NCI-H510A treated with DMSO at 0.1 percent for 48 hours (cell line): ENCODE measurements at regions not wholly inside any gene's neighbourhood (a gene's known extent, or its start where the extent isn't known, plus 50 kb on each side); places are given as distances from the start of the nearest gene placed in this dataset.
"Not testable (repeated sequence)": the region's sequence is repeated elsewhere in the genome, so short reads cannot be mapped to it uniquely, and the experiment has no call there.

ENCODE experiments used
- DNase-seq: peaks from one replicate; lab custom pipeline; 2025; lab: John Stamatoyannopoulos, UW

DNA sequence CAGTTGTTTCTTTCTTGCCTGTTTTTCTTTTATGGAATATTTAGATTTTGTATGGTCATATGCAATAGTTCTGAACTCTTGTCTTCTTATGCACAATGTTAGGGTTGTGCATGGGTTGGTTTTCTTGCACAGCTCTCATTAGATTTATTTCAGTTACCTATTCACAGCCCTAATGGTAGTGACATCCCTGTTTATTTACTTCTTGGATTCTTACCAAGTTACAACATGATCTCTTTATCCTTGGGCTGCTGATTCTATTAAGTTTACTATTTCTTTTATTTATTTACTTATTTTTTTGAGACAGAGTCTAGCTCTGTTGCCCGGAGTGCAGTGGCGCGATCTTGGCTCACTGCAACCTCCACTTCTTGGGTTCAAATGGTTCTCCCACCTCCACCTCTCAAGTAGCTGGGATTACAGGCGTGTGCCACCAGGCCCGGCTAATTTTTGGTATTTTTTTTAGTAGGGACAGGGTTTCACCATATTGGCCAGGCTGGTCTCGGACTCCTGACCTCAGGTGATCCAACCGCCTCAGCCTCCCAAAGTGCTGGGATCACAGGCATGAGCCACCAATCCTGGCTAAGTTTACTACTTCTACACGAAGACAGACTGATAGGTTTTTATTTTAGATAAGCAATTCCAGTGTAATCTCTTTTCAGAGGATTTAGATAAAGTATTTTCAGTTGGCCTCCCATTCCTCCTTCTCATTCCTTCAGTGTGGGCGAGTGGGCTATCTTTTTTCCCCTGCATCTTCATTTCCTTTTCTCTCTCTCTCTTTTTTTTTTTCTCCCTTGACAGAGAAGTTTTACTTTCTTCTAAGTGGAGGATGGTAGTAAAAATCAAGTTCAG lies 395.1 kb upstream of the RGS6 start:
- no peak for DNase-seq

DNA sequence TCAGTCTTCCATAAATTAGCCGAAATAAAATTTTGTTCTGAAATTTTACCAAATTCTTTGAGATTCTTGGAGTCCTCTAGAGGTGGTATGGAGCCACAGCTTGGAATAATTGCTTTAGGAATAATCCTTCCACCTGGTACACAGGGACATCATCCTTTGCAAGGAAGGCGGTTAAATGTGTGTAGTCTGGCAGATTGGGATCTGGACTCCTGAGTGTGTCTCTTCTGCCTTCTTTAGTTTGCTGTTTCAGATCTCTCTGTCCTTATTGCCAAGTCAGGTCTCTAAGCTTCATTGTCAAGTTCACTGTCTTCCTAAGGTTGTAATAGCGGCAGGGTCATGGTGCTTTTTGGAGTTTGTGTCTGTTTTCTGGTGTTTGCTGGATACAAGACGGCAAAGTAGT lies 393.9 kb upstream of the RGS6 start:
- no peak for DNase-seq

DNA sequence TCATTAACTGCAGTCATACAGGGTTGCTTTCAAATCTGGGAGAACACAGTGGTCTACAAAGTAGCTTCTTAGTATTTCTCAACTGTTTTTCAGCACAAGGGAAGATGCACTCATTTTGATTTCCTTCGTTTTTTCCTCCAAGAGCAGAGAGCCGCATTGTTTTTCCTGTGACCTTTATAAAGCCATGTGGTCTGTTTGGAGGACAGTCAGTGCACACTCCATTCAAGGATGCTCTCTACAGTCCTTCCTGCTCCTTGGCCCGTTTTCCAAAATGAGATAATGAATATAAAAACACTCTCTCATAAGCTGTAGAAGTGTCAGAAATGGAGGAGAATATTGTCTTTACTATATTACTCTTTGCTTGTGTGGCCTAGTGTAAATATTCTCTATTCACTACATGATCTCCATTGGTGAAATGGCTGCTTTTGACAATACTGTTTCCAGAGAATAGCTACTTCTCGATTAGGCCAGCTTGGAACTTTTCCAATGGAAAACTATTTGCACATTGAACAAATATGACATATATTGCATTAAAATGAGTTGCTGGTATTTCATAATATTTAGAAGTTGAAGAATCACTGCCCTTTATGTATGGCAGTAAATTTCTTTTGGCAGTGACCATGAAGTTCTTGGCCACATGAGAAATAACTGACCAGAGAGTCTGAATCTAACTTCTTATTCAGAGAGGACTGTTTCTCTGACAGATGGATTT lies 393.1 kb upstream of the RGS6 start:
- DNase-seq = no peak

DNA sequence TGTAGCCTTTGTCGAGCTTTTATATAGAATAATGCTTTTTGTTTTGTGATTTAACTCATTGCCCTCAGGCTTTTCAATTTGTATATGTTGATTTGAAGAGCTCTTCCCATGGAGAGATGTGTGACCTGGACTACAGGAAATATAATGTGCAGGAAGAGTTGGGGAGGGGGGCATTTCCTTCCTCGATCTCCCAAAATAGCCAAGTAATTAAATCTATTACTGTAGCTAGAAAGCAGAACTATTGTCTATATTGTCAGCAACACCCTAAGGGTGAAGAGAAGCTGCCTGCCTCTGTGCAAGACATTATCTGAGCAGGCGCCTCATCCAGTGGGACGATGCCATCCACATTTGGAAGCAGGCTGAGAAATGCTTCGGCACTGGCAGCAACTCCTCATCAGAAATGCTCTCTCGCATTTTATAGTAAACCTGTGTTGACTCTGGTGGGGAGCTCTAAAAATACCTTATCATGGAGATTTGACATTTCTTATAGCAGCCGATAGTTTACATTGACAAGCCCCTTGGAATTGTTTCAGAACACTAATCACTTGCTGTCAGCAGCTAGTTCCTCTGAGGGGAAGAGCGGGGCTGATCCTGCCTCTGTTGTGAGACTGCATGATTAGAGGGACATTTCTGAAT lies 392.5 kb upstream of the RGS6 start:
- DNase-seq = no peak

DNA sequence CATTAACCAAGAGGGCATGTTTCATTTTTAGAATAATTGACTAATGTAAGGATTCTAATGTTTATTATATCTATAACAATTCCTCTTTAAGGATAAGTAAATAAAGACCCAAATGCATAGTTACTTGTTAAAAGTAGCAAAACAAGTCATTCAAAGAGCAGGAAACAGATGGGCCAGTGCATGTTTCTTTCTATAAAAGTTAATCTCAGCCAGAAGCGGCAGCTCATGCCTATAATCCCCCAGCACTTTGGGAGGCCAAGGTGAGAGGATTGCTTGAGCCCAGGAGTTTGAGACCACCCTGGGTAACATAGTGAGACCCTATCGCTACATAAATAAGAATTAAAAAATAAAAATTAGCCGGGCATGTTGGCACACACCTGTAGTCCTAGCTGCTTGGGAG lies 391.0 kb upstream of the RGS6 start:
- no peak for DNase-seq

DNA sequence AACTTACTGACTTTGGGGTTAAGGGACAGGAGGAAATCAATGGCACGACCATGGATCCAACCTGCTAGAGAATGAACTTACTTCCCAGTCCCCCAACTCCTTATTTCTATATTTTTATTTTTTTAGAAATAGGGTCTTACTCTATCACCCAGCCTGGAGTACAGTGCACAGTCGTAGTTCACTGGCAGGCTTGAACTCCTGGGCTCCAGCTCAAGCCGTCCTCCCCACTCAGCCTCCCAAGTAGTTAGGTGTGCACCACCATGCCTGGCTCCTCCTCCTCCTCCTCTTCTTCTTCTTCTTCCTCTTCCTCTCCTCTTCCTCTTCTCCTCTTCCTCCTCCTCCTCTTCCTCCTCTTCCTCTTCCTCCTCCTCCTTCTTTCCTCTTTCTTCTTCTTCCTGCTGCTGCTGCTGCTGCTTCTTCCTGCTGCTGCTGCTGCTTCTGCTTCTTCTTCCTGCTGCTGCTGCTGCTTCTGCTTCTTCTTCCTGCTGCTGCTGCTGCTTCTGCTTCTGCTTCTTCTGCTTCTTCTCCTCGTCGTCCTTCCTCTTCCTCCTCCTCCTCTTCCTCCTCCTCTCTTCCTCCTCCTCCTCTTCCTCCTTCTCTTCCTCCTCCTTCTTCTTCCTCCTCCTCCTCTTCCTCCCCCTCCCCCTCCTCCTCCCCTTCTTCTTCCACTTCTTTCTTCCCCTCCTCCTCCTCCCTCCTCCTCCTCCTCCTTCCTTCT lies 390.1 kb upstream of the RGS6 start:
- DNase-seq = no peak

DNA sequence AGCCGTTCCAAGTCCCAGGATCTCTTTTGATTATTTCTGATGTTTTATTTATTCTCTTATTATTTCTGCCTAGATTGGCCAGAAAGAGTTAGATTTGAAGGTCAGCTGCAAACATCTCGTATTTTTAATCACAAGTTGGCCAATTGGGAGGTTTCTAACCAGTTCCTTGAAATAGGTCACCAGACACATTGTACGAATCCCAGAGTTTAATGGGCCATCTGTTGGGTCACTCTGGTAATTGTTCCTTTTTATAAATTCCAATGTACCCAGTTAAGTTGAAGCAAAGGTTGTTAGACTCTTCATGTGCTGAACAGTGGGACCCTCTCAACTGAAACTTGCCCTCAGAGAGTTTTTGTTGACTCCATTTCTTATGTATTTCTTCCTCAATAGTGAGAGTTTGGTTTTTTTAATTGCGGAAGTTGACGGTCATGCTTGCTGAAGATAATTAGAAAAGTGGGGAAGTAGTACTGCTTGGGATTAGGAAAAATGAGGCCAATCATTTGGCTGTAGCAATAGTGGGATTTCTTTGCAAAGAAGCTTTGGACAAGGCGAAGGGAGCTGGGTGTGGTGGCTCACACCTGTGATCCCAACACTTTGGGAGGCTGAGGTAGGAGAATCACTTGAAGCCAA lies 382.7 kb upstream of the RGS6 start:
- no peak for DNase-seq

DNA sequence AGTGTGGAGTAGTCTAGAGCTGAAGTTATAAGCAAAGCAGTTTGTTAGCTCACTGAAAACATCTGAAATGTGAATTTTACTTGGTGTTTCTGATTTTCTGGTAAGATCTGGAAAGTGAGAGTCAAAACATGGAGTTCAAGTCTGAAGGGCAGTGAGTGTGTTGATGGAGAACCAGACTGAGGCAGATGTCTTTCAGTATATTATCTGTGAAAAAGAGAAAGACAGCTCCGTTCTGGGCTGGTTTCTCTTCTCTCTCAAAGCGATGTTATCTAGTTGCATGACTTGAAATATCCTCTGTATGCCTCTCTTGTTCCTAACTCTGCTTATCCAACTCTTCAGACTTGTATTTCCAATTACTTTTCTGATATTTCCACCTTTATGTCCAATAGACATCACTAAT lies 381.9 kb upstream of the RGS6 start:
- DNase-seq = no peak

DNA sequence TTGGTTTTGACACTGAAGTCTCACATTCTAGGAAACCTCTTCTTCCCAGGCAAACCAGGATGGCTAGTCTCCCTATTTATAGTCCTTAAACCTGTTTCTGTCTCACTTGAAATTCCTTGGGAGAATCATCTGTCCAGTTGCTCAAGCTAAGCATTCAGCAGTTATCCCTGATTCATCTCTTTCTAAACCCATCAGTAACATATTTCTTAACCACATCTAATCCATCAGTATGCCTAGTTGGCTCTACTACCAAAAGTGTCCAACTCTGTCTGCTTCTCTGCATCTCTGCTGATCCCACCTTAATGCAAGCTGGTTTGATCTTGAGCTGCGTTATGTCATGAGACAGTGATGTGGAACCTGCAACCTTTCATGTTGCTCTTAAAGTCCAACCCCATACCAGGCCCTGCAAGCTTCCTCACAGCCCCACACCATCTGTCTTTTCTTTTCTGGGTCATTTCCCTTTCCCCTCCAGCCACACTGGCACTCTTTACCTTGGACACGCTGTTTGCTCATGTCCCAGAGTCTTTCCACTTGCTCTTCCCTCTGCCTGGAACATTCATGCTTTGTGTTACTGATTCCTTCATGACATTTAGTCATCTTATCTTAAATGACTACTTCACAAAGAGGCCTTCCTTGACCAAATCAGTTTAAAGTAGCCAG lies 380.8 kb upstream of the RGS6 start:
- no peak for DNase-seq

DNA sequence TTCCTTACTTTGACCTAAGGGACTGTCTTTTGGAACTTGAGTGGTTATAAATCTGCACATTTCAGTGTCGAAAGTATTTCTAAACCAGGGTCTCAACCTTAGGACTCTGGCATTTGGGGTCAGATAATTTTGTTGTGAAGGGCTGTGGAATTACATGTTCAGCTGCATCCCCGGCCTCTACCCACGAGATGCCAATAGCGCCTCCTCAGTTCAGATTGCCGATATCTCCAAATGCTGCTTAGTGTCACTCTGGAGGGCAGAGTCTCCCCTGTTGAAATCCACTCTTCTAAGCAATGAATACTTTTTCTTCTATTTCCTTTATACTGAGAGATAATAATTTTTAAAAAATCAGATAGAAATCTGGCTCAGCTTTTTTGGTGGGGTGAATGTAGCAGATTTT lies 379.4 kb upstream of the RGS6 start:
- no peak for DNase-seq

DNA sequence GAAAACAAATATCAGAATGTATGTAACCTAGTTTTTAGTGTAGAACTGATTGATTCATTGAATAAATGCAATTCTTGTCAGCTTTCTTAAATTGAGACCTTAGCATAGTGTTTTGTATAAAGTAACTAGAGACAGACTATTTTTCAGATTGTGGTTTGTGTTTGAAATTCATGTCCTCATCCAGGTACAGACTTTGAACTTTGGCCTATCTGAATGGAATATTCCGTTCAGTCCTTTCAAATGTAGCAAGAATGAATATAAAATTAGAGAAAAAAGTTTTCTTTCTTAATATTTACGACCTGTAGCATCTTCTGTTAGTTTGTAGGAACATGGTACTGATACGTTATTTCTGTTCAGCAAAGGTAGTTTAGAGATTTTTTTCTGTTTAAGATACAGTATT lies 378.4 kb upstream of the RGS6 start:
- no peak for DNase-seq

DNA sequence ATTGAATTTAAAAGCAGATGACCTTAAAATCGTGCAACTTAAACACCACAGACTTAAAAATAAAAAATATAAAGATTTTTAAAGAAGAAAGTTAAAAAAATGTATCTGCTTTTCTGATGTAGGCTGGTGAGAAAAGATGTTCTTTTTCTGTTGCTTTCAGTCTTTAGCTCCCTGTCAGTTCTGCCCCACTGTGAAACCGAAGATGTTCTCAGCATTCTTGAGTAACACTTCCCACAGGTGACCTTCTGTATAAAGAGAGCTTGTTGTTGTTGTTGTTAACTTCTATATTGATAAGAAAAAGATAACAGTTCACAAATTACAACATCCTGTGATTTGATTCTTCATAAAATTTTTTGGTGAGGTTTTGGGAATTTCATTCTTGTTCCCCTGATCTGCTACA lies 377.9 kb upstream of the RGS6 start:
- DNase-seq = no peak

DNA sequence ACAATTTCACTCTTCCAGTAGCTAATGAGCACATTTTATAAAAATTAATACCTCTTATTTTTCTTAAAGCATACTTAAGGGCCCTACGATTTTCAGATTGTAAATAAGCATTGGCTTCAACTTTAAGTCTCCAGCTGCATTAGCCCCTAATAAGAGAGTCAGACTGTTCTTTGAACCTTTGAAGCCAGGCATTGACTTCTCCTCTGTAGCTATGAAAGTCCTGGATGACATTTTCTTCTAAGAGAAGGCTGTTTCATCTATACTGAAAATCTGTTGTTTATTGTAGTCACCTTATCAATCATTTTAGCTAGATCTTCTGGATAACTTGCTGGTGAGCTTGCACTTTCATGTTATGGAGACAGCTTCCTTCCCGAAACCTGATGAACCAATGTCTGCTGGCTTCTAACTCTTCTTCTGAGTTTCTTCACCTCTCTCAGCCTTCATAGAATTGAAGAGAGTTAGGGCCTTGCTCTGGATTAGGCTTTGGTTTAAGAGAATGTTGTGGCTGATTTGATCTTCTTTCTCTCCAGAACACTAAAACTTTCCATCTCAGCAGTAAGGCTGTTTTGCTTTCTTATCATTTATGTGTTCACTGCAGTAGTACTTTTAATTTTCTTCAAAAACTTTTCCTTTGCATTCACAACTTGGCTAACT lies 377.1 kb upstream of the RGS6 start:
- no peak for DNase-seq

DNA sequence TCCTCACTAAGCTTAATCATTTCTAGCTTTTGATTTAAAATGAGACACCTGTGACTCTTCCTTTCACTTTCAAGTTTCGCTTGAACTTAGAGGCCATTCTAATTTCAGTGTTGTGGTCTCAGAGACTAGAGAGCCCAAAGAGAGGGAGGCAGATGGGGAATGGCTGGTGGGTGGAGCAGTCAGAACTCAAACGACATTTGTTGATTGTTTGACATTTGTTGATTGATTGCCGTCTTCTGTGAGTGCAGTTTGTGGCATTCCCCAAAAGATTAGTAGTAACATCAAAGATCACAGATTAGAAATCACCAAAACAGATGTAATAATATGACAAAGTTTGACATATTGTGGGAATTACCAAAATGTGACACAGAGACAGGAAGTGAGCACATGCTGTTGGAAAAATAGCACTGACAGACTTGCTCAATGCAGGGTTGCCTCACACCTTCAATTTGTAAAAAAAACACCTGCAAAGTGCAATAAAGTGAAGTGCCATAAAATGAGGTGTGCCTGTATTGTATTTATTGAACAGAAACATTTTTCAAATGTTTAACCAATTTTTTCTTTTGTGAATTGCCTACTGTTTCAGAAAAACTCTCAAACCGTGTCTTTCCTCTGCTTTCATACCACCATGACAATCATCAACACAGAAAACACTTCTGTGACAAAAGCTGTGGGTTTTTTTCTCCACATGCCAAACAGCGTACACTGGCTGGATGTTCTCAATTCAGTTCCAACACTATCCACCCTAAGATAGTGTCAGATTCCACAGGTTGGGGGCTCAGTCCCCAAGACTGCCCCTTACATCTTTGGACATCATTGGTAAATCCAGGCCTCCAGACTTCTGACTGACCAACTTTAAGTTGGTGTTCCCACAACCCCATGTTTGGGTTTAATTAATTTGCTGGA lies 376.3 kb upstream of the RGS6 start:
- DNase-seq = no peak

DNA sequence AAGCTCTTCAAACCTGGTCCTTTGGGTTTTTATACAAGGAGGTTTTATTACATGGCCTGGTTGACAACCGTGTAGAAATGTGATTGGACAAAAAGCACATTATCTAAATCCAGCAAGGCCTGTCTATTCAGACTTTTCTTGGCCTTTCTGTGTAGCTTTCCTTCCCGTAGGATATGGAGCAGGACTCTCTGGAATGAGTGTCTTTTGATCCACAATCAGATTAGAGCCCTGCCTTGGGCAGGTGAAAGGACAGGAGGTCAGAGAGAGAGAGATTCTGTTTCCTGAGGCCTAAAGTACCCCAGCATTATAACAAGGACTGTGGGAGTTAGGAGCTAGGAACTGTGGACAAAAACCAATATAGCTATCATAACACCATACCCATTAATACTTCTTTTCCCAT lies 375.5 kb upstream of the RGS6 start:
- no peak for DNase-seq

DNA sequence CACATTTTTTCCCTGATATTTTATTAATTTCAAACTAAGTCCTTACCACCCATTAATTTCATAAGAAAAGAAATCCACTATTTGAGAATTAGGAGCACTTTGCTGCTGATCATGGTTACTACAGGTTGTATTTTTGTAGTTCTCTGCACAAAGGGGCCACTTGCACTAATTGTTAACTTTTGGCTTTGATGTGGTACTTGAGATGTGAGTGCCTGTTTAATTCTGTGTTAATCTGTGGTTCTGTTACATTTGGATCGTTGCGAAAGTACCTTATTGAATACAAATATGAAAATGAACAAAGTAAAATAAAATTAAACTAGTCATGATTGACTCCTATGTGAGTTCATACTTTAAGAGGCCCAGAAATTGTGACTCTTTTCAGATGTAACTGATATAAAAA lies 374.9 kb upstream of the RGS6 start:
- no peak for DNase-seq

DNA sequence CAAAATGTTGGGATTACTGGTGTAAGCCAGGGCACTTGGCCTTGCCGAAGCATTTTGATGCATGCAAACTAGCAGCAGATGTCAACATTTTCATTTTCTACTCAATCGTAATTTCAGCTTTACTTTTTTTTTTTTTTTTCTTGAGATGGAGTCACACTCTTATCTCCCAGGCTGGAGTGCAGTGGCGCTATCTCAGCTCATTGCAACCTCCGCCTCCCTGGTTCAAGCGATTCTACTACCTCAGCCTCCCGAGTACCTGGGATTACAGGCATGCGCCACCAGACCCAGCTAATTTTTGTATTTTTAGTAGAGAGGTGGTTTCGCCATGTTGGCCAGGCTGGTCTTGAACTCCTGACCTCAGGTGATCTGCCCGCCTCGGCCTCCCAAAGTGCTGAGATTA lies 373.3 kb upstream of the RGS6 start:
- not testable (repeated sequence) for DNase-seq

DNA sequence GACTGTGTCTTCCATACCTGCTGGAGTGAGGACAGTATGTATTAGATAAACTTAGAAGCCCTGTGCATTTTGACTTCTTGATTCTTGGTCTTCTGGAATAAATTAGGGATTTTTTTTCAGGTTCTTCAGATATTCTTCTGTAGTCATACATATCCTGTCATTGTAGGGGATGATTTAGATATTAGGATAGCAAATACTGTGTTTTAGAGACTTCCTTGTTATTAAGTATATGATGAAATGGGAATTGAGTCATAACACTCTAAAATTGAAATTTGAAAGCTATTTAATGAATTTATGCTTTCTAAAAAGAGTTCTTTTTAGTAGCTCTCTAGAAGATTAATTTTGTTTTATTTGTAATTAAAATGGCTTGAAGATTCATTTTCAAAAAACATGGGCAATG lies 371.5 kb upstream of the RGS6 start:
- no peak for DNase-seq

DNA sequence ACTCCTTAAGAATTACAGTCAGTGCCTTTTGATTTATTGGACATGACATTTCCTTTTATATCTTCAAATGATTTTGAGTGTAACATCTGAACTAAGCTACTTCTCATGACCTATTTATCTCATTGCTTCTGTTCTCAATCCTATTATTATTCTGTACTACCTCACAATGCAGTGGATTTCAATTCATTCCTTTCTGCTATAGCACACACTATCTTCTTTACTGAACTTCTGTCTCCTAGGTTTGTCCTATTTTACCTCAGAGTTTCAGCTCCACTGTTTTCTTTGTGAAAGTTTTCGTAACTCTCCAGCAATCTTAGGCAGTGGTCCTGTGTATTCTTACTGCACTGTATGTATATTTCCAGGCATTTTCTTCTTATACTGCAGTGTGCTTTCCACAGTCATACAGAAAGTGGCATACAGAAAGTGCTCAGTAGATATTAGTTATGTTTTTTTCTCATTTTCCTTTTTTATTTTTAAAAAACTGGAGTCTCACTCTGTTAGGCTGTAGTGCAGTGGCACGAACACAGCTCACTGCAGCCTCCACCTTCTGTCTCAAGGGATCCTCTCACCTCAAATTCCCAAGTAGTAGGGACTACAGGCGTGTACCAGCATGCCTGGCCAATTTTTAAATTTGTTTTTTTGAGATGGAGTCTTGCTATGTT lies 368.6 kb upstream of the RGS6 start:
- no peak for DNase-seq
